ENCODE measurements at regions not wholly inside any gene's neighbourhood (a gene's known extent, or its start where the extent isn't known, plus 50 kb on each side); places are given as distances from the start of the nearest gene placed in this dataset.

DNA sequence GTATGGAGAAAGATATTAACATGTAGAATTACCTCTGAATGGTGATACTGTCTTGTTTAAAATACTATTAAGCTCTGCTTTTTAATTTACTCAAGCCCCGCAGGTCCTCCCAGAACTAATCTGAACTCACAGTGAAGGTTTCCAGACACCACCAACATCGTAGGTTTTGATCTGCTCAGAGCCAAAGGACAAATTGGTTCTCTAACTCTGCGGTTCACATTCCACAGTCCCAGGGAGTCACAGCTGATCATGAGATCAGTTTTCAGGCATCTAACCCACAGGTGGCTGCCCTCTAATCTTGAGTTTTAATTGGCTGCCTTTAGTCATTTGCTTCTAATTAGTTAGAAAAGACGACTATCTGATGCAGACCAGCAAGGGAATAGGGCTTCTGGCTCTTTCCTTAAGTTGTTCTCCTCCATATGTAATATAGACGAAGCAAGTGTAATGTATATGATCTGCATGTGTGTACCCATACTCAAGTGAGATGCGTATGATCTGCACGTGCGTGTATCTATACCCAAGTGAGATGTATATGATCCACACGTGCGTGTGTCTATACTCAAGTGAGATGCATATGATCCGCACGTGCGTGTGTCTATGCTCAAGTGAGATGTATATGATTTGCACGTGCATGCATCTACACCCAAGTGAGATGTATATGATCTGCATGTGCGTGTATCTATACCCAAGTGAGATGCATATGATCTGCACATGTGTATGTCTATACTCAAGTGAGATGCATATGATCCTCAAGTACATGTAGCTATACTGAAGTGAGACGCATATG, 331.5 kb upstream of the NPVF start:
- DNase-seq: no peak

DNA sequence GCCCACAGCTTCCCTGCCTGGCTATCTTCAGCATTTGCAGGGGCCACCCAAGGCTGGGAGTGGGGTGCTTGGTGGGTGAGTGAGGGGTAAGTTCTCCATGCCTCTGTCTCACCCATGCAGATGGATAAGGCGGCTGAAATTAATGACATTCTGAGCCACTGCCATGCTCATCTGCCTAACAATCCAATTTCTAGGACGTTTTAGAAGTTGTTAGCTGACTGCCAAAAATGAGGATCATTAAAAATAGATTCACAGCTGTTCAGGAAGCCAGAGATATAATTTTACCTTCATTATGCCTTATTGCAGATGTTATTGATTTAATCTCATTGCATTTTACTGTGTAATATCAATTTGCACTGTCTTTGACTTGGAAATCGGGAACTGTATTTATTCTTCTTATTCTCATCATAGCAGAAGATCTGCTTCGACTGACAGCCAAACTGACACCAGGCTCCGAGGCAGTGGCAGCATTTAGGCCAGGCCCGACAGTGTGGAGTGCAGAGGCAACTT, 334.4 kb upstream of the NPVF start:
- DNase-seq: no peak

DNA sequence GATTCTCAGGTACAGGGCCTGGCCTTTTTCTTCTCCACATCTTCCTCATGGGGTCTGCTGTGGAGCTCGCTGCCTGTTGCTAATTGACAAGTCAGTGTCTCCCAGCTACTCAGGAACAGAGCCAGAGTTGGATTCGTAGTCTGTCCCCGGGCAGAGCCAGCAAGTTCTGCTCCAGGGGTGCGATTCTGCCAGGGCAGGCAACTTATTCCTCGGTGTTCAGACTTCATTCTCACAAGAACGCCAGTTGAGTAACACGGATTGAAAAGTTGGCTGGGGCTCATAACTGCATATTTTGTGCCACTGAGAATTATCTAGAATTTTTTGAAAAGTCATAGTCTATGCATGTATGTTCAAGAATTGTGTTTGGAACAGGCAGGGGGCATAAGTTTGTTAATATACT, 336.7 kb upstream of the NPVF start:
- DNase-seq: no peak

DNA sequence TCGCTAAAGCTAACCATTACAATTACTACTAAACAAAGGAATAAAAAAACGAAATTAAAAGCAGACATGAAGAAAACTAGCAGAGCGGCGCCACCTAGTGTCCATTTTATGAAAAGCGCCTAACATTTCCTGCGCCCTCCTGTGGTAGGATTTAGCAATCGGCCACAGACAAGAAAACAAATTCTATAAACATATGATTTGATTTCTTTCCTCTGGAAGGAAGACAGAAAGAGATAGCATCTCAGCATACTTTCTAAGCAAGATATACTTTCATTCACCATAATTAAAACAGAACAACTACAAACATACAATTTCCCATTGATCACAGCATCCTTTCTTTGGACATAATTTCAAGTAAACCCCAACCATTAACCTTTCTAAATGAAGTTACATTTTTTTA, 337.7 kb upstream of the NPVF start:
- DNase-seq: peak; percentile 48

DNA sequence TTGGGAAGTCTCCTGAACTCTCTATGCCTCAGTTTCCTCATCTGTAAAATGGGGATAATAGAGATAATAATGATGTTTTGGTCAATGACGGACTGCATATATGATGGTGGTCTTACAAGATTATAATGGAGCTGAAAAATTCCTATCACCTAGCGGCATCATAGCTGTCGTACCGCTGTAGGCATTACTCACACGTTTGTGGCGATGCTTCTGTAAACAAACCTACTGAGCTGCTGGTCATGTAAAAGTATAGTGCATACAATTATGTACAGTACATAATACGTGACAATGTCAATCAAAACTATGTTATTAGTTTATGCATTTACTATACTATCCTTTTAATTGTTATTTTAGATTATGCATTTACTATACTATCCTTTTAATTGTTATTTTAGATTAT, 339.1 kb upstream of the NPVF start:
- DNase-seq: no peak

DNA sequence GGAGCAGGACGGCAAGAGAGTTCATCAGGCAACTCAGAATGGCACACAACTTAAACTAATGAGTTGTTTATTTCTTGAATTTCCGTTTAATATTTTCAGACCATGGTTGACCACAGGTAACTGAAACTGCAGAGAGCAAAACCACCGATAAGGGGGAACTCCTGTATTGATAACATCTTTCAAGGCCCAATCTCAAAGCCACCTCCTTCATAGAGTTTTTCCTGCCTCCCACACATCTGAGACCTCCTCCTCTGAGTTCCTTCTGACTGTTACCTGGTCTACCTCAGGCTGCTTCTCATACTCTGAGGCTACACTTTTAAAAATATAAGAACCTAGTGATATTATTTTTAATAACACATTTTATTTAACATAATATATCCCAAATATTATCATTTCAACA, 341.5 kb upstream of the NPVF start:
- DNase-seq: no peak

DNA sequence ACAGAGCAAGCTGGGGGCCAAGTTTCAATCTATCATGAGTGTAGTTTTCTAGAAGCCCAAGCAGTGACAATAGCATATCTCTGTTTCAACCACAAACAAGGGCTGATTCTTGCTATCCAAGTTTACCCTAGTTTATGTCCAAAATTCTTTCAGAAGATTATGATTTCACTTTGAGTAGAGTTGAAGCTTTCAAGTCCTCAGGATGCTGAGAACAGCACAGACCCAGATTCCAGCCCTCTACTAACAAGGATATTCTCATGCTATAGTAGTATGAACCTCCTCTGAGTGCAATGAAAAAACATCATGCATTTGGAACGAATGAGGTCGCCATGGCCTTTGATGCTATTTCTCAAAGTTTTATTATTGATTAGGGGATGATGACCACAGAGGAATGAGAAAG, 344.1 kb upstream of the NPVF start:
- no peak for DNase-seq

DNA sequence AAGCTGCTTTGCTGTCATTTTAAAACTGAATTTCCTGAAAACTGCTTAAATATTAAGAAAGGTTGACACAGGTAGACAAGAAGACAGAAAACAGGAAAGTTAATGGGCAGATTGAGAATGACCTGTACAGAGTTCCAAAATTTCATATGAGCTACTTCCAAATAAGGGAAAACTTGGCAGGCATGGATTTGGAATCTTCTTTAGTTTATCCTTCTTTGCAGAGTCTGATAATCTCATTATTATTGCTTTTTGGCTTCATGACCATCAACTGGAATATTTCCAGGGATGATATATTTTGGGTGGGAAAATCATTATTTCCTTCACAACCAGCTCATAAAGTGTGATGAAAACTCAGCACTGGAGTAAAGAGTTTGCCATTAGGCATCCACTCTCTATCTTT, 346.5 kb upstream of the NPVF start:
- no peak for DNase-seq

DNA sequence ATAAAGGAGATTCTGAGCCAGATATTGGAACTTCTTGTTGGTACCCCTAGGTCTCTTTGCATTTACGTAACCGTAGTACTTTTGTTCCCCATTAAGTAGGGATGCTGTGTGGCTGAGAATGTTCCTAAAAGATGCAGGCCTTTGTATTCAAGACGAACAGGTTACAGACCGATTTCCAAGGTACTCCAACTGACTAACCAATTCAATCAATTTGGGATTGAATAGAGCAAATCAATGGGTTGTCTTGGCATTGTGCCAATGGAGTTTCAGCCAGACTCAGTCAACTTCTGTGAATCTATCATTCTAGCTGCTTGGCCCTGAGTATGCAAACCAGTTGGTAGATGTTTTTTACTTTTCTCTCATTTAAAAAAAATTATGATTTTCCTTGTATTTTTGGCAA, 347.3 kb upstream of the NPVF start:
- DNase-seq: no peak

DNA sequence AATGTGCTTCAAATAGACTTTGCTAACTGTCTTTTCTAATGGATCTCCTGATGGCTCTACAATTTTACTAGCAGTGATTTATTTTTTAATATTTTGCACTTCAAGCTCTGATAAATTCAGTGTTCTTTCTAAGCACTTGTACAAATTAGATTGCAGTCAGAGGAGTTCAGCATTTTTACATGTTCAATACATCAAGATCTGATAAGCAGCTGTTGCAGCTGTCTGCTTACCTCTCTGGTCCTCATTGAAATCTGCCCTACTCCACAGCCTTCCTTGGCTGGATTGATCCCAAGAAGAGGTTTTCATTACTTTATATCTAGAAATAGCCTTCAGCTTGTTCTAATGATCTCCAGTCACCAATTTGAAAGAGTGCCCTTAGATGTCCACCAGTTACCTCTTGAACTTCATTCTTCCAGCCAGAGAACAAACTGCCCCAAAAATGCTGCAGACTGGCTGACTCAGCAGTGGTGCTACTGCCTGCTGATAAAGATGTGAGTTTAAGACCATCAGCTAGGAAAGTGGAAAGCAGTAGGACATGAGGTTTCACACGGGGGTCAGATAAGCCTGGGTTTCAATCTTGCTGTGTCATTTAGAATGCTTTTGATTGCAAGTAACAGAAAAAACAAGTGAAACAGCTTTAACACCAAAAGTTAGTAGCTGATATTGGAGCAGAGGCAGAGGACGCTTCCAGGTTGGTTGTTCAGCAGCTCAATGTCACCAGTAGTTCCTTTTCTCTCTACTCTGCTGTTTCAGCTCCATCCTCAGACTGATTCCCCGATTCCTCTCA, 350.9 kb upstream of the NPVF start:
- DNase-seq: no peak

DNA sequence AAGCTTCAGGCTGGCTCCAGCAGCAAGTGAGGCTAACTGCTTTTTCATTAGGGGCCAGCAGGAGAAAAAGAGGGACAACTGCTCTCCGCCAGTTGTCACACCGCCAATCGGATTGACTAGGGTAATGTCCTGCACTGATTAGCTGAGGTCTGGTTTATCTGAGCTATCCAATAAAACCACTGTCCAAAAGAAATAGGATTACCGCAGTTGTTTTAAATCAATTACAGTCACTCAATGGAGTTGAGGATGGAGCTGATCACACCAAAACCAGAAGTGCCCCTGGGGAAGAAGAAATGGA, 351.4 kb upstream of the NPVF start:
- no peak for DNase-seq

DNA sequence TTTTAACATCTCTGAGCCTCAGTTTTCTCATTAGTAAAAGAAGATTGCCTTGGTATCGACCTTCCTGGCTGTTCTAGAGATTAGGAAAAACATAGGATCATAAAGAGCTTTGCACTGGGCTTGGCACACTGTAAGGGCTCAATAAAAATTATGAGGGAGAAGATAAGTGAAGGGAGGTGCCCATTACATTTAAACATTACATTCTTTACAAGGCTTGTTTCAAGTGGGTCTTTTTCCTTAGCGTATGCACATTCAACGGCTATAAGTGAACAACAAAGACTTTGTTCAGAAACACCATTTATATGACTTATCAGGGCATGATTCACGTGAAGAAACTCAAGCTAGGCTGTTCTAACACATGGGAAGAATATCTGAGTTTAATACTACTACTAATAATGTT, 351.9 kb upstream of the NPVF start:
- DNase-seq: no peak

DNA sequence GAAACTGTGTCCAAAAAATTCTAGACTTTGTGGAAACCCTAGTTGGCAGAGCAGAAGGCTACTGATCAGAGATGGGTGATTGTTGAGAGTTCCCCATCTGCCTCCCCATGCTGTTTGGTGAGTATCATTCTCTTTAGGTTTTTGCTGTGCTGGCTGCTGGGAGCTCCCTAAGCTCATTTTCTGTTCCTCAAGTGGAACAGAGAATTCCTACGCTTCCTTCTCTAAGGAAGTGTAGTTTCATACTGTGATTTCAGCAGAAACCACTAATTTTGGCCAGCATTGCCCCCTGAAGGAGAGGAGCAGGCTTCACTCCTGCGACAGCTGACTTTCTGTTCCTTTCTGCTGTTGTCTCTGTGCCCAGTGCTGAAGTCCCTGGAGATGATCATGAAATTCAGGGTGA, 355.3 kb upstream of the NPVF start:
- DNase-seq: no peak

DNA sequence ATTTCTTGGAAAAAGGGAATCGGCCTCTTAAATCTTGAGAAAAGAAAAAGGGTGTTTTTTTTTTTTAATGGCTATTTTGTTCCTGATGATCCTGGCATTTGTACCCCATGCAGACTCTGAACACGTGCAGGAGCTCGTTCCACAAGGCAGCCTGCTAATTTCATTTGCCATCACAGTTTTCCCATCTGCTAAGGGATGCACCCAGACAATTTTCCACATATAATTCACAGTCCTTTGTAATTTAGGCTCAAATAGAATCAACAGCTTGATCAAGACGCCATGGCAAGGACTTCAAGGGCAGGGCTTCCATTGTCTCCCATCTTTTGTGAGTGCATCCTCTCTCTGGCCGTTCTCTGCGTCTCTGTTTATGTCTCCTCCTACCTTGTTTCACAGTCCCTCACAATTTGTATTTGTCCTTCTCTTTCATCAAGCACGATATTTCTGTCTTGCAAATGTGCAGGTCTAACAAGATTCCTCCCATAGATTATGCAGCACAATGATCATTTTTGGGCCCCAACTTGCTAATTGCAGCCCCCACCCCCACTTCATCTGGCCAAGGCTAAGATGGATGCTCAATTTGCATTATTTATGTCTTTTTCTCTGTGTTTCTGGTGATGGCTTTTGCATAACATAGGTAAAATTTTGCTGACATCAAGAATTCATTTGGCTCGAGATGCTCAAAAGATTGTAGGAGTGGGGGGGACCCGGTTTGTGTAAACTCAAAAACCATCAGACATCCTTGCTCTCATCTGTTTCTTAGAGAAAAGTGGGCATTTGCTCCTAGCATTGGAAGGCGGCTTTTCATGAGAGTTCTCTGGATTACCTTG, 356.0 kb upstream of the NPVF start:
- no peak for DNase-seq

DNA sequence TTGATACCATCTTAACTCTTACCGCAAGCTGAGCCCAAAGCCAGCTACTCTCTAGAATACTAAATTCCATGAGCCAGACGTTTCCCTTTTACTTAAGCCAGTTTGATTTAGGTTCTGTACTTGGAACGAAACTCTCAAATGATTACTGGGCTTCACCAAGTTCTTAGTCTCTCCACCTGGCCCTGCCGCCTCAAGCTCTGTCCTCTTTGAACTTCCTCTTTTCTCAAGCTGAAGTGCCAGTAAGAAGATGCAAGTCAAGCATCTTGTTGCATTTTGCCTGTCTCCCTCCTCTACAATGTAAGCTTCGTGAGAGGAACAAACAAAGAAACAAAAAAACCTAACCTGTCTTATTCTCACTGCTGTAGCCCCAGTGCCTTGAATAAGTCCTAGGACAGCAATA, 358.2 kb upstream of the NPVF start:
- no peak for DNase-seq

DNA sequence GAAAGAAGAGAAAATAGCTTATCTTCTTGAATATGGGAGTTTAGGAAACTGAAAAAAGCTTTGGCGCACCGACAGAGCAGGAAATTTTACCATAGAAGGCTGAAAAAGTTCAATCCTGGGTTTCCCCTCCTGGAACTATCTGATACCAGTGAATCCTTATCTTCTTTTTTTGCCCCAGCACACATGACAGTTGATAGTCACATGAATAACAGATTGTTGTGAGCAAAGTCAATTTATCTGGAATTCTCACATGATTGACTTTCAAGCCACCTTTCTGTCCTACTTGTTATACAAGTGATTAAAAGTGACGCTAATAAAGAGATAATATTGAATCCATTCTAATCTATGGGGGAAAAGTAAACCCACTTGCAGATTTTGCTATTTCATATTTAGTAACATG, 365.8 kb upstream of the NPVF start:
- no peak for DNase-seq

DNA sequence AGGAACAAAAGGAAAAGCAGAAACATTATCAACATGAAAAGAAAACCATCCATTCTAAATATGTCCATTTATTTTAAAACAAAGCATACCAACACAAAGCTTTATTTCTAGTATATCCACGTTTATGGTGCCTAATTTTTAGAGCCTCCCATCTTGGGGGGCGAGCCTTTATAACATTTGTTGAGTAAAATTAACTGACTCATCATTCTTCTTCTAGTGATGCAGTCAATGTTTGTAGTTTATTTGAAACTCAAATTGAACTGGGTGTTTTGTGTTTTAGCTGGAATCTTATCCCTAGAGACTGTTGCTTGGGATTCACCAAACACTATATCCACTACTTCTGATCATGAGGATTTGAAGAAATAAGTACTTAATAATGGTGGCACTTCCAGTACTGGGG, 366.4 kb upstream of the NPVF start:
- no peak for DNase-seq

DNA sequence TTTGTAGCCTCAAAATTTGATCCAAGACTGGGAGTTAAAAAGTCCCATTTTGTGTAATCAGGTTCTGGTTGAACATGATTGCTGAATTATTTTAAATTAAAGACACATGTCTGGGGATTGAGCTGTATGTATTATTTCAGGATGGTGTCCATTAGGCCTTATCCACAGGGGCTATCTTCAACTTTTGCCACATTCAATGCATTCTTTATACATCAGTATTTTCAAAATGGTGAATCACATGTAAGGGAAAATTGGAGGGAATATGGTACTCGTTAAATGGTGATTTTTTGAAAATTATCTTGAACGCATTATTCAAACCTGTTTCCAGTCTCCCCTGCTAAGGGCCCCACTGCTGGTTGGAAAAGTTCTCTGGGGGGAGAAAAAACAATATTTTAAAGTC, 367.7 kb upstream of the NPVF start:
- no peak for DNase-seq

DNA sequence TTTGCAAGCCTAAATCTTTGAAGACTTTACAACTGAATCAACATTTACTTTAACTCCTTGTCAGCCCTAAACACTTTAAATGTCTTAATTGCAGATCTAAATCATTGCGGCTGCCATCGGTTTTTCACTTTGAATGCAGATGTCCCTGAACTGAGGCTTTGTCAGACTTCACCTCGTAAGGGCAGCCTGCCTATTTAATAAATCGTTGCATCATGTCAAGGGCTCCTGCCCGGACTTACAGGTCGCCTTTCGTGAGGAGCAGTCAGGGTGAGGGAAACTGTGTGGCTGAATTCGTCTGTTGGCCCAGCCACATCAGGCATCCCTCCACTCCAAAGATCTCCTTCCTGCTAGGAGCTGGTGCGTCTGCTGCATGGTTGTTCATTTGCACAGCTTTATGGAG, 368.2 kb upstream of the NPVF start:
- DNase-seq: no peak

DNA sequence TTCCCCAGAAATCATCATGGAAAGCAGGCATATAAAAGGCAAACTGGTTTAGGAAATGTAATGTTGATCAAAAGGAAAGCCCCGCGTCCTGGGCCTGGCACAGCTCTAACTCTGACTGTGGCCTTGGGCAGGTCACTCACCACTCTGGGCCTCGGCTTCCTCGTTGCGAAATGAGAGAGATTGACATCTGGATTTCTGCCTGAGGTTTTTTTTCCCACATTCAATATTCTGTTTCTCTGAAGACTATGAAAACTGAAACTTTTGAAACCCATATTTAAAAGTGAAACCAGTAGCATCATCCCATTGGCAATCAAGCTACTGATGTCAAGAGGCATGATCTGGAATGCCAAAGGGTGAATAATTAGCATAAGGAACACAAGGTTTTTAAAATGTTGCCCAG, 369.7 kb upstream of the NPVF start:
- DNase-seq: no peak

DNA sequence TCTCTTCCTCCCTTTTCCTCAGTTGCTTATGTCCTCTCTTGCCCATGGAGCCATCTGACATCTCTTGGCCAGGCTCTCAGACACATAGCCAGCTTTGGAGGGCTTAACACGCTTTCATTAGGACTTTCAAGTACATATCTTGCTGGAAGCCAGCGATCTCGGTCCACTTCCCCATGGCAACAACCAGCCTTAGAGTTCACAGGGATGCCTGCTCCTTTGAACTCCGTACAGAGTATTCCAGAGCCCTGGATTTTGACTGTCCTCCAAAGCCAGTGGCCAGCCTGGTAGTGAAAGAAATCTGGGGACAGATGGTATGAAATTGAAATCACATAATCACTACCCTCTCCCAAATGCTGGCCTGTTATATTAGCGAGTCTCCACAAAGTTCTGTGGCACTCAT, 370.5 kb upstream of the NPVF start:
- no peak for DNase-seq

DNA sequence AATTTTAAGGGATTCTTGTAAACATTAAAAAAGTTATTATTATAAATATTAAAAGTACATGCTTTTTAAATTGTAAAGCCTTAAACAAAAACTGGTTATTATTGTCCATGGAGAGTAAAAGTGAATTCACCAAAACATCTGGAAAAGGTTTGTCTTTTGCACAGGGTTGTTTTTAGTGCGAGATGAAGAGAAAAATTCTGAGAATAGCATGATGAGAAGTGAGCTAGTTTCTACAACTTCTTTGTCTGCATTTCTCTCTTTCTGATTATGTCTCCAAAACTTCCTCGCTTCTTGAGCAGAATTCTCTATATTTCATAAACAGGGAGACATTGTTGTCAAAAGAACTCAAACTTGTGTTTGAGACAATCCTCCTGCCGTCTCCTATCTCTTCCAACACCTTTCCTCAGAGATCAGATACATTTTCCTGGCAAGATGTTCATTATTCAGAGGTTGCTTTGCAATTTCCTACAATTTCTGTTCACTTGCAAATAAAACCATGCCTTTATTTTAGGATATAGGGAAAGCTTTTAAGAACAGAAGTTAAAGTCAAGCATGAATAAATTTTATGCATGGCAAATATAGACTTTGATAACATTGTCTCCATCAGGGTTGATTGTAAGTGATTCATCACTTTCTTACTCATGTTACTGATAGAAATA, 372.1 kb upstream of the NPVF start:
- no peak for DNase-seq
